Mucosa of gallbladder (tissue), 1 donor: ENCODE measurements at regions not wholly inside any gene's neighbourhood (a gene's known extent, or its start where the extent isn't known, plus 50 kb on each side); places are given as distances from the start of the nearest gene placed in this dataset.
A peak's percentile ranks its signal among the peaks of the same experiment; 100 is the strongest.

Experiments used
- DNase-seq: peaks from one replicate; pipeline ENCODE4 v3.0.0-alpha.2; 2020; ENCODE audit warnings: low spot score
- donor health status: DM: no; HTN: no; CAD: no.

DNA sequence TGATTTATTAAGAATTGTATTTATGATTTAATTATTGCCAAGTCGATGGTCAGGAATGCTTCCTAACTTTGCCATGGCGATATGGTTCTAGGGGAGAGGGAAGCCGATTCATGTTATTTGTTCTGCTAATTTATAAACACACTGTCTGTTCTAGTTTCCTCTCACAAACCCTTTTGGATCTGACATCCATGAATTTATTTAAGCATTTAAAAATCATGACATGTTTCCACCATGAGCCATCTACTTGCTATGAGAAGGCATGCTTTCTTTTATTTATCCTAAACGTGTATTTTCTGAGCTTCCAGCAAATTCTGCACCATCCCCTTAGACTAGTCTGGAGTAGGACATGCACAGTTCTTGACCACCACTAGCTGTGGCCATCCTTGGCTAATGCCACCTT is 136.6 kb upstream of the STC2 start:
- no peak for DNase-seq

DNA sequence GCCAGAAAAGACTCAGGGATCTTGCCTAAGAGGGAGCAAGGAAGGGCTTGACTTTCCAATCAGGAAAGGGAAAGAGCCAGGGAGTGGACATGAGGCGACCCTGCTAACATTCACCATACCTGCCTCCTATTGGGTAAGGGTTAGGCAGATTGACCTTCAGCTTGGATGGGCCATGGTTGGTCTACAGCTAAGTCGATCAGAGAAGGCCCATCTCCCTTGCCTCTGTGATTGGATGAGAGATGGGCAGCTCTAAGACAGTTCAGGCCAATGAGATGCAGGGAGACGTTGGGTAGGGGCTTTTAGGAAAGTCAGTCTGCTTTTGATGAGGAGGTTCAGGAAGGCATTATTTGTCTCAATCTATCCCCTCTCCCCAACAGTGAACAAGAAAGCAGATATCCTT is 135.0 kb upstream of the STC2 start:
- no peak for DNase-seq

DNA sequence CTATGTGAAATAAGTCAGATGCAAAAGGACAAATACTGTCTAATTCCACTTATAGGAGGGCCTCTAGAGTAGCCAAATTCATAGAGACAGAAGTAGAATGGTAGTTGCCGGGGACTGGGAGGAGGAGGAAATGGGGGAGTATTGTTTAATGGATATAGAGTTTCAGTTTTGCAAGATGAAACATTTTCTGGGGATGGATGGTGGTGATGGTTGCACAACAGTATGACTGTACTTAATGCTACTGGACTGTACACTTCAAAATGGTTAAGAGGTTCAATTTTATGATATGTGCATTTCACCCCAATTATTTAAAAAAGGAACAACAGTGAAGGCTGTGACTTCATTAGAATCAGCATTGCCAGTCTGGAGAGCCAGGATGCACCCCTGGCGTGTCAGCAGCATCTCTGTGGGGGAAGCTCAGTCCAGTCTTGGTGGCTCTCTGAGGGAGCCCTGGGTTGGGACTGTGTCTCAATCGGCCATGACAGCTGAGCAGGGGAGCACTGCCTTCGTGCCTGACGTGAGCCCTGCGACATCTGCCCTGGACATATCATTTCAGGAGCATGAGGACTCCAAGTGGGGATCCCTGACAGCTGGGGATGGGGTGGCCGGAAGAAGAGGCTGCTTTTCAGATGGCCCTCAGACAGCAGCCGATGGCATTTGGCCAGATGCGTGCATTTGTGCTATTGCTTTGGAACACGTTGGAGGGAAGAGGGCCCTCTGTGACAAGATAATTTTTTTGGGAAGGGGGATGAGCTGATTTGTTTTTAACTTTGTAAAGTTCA is 130.8 kb upstream of the STC2 start:
- DNase-seq: no peak

DNA sequence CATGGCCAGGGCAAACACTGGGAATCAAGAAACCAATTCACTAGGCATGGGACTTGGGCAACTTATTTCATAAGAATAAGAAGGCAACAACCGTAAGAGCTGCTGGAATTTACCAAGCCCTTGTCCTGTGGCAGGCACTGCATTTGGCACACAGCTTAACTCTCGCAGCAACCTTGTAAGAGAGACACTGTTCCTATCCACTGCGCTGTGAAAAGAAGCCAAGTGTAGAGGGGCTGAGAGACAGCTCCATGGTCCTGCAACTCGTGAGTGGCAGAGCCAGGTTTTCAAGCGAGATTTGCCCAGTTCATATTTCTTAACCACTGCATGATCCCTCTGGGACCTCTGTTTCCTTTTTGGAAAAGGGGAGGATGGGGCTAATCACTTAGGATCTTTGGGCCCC is 129.3 kb upstream of the STC2 start:
- no peak for DNase-seq

DNA sequence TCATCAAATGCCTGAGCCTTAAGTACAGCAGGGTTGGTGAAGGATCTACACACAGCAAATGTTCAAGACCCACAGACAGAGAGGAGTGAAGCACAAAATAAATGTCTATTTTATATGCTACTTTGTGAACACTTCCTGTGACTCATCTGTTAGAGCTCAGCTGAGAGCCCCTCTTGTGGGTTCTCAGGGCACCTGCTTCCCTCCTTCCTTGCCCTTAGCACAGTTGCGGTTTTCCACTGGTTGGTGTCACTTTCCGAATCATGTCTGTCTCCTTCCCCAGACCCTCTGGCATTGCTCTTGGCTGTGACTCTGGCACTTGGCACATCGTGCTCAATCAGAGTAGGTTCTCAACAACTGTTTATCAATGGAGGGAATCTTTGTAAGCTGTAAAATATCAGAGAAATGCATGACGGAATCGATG is 128.5 kb upstream of the STC2 start:
- no peak for DNase-seq

DNA sequence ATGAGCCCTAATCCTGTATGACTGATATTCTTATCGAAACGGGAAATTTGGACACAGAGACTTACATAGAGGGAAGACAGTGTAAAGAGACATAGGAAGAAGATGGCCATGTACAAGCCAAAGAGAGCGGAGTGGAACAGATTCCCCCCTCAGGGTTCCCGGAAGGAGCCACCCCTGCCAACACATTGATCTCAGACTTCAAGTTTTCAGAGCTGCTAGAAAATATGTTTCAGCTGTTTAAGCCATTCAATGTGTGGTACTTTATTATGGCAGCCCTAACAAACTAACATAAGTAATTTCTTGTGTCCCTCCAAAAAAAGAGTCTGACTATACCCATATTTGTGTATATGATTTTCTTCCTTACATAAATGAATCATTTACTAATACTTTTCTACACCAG is 128.0 kb upstream of the STC2 start:
- DNase-seq: no peak

DNA sequence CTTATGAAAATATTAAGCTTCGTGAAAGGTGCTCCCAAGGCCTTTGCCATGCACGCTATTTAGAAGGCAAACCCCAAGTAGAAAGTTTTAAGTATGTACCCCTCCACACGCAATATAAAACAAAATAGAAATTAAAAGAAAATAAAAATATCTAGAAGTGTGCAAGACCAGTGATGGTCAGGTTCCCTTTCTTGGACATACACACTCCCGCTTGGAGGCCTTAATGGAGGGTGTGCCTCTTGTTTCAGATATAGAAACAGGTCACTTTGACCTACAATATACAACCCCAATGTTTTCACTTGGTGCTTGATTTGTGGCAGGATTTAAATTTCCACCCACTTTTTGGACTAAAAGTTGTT is 127.4 kb upstream of the STC2 start:
- no peak for DNase-seq

DNA sequence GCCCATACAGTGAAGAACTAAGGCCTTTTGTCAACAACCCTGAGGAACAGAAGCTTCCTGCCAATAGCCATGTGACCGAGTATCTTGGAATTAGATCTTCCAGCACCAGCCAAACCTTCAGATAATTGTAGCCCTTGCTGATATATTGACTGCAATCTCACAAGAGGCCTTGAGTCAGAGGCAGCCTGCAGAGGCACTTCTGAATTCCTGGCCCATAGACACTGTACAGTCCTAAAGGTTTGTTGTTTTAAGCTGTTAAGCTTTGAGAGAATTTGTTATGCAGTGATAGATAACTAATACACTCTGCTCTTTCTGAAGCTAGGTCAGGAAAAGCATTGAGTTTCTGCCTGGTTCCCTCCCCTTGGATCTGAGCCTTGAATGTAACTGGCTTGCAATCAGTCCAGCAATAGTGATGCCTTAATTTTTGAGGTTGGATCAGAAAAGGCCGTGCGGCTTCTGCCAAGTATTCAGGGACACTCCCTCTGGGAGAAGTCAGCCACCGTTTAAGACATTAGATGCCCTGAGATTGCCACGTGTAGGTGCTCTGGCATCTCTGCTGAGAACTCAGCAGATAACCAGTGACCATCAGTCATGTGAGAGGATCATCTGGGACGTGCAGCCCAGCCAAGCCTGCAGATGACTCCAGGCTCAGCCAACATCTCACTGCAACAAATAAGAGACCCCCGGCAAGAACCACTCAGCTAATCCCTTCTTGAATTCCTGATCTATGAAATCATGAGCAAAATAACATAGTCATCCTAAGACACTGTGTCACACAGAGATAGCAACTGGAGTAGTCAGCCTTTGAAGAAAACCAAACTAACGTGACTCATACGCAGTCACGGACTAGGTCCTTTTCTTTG is 126.8 kb upstream of the STC2 start:
- DNase-seq: peak; percentile 28

DNA sequence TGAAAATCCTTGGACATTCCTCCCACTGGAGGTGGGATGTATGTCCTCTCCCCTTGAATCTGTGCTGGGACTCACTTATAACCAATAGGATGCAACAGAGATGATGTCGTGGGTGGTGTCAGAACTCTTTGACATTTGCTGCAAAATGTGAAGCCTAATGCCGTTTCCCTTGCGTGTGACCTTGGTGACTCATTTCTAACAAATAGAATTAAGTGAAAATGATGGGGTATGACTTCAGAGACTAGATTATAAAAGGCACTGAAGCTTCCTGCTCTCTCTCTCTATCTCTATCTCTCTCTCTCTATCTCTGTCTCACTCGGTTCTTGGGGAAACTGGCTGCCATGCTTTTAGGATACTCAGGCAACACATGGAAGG is 126.1 kb upstream of the STC2 start:
- no peak for DNase-seq

DNA sequence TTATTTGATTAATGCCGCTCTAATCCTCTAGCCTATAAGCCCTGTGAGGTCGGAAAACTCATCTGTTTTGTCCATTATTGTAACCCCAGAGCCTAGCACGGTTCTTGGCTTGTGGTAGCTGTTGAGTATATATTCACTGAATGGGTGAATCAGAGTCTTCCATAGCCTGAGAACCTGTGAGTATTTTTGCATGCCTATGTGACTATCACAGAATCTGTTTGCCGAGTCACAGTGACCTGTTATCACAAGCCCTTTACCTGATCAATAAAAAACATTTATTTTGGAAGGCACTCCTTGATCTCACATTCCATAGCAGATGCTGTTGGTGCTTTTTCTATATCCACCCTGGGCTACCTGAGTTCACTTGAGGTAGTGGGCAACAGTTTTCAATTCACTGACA is 125.0 kb upstream of the STC2 start:
- DNase-seq: no peak

DNA sequence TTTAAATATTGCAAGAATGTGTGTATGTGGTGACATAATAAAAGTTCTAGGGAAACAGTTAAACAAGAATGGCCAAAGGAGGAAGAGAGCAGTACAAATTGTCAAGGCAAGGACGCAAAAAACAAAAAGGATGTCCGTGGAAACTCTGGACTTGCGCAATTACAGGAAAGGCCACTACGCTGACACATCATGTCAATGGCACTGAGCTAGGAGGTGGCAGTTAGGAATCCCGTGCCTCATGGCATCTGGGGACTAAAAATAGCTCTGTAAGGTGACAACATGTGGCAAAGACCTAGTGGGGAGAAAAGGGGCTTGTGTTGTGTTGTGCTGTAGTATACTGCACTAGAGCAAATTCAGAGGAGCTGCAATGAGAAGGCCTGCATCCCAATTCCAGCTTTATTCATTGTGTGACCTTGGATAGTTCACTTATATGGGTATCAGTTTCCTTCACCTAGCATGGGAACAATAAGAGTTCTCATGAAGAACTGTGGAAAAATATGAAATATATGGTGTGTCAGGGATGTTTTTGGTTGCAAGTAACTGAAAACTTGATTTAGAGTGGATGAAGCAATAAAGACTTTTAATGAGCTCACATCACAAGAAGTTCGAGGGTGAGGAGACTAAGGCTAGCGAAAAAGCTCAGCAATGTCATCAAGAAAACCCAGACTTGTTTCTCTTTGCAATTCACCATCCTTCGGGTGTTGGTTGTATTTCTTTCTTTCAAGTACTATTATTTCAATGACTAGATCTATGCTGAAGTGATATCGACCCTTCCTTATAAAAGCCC is 124.1 kb upstream of the STC2 start:
- peak; percentile 20 for DNase-seq

DNA sequence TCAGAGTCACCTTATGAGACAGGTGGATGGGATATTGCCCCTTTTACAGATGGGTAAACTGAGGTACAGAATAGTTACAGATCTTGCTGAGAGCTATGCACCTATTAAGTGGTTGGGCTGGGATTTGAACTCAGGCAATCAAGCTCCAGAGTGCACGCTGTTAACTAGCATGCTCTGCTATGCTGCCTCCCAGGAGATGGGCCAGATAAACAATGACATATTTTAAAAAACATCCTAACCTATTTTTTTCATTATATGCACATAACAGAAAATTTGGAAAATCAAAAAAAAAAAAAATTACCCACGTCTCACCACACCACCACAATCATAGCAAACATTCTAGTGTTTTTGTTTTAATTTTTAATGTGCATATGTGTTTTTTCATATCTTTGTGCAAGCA is 123.4 kb upstream of the STC2 start:
- DNase-seq: no peak

DNA sequence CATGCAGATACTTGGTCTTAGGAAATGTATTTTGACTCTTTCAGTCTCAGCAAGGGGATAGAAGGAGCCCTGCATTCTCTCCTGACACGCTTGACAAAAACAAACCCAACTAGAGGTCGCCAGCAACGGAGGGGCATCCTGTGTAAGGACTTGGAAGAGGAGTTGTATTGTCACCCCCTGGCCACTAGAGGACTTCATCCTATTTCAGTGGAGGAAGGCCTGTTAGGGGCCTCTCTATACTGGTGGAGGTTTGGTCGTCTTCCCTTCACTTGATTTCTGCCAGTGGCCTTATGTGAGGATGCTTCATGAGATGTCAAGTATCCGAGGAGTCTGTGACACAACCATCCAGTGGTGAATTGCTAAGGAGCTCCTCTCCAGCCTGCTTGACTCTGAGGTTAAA is 122.8 kb upstream of the STC2 start:
- no peak for DNase-seq

DNA sequence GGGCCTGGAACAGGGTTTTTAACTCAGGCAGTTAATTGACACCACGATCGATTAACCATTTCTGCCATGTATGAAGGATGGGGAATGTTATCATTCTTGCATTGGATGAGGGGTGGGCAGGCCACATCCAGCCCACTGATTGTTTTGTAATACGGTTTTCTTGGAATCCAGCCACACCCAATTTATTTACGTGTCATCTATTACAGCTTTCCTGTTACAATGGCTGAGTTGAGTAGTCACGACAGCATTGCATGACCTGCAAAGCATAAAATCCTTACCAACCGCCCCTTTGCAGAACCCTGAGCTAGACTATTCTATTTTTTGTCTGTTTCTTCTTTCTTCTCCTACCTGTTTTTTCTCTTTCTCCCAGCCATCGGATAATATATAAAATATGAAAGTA is 122.0 kb upstream of the STC2 start:
- no peak for DNase-seq

DNA sequence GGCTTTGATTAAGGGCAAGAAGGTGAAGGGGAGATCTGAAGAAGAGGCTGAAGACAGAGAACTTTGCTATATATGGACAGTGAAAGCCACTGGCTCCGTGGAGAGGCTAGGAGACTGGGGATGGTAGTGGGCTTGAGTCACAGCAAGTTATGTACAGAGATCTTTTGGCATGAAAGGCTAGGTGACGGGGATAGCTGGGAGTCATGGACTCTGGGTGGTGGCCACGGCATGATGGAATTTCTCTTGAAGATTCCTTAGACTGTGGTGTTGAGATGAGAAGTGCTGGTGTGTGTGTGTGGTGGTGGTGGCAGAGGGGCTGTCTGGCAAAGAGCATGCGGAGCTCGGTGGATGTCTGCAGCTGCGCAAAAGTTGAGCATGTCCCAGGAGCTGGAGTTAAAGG is 120.6 kb upstream of the STC2 start:
- no peak for DNase-seq

DNA sequence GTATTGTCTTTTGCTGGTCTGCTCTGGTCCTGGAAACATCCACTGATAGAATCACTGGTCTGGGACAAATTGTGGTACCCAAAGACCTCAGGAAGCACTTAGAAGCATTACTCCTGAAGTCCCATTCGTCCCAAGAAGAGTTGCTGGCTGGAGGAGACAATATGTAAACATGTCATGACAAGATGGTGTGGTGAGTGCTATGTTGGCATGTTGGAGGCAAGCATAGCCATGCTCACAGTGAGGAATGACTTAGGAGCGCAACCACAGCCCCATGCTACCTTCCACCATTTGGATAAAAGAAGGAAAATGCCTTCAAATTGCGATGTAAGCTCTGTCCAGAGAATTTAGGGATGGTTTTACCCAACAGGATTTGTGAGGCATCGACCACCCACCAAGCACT is 115.8 kb upstream of the STC2 start:
- no peak for DNase-seq

DNA sequence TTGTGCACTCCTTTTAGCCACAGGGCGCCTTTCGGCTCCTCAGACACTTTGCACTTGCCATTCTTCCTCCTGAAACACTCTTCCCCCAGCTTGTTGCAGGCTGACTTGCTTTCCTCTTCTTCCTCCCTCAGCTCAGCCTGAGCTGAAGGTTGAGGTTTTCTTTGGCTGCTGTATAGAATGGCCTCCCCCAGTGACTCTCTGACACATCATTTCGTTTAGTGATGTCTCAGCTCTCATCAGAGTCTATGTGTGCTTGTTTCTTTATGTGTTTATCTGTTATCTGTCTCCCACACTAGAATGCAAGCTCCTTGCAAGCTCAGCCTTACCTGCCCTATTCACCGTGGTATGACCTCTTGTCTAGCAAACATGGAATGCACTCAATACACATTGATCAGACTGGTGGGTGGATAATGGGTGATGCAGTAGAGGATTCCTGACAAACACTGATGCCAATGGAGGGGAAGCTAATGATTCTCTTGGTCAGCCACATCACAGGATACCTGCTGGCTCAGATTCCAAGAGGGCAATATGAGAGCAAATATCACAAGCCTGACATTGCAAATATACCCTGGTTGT is 112.9 kb upstream of the STC2 start:
- DNase-seq: no peak

DNA sequence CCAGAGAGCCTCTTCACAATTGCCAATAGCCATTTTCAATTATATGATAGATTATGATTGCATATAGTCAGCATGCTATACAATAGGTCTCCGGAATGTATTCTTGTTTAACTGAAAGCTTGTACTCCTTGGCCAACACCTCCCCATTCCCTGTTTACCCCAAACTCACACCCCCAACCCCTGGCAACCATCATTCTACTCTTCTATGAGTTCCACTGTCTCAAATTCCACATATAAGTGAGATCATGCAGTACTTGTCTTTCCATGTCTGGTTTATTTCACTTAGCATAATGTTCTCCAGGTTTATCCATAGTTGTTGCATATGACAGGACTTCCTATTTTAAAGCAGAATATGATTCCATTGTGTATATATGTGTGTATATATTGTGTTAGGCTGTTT is 110.7 kb upstream of the STC2 start:
- DNase-seq: no peak

DNA sequence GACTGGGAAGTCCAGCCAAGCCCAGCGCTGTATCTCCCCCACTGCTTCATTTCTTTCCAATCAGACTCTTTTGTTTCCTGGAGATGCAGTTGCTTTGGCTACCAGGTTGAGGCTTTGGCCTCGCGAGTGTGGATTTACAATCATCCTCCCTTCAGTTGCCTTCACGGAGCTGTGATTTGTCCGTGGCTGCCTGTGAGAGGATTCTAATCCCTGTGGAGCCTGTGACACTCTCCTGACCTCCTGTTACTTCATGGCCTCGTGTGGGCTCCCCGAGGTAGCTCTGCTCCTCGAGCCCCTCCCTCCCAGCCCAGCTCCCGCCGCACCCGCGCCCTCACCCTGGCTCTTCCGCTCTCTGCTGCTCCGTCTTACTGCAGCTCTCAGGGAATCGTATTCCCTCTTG is 107.2 kb upstream of the STC2 start:
- no peak for DNase-seq

DNA sequence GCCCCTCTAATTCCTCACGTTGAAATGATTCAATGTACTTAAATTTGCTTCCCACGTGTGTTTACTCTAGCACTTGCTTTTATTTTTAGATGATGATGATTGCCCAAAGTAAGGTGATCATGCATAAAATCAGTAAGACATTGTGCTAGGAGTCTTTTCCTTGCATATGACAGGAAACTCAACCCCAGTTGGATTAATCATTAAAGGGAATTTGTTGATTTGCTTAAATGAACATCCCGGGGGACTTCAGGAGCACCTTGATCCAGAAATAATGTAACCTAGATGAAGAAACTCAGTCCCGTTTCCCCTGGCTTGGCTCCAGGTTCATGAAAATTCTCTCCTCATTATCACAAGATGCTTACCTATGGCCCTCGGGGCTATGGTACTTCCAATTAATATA is 106.1 kb upstream of the STC2 start:
- no peak for DNase-seq

DNA sequence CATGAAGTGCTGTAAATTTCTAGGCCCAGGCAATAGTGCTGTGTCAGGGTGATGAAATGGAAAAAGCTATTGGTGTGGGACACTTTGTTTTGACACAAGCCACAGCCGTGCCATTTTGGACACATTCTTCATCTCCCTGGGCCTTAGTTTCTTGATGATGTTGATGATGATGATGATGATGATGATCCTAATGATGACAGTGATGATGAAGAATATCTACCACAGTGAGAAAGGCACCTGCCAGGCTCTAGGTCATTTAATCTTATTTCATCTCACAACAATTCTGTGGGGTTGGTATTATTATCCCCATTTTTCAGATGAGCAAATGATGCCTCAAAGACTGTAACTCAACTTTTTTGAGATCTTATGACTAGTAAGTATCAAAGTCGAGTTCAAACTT is 102.2 kb upstream of the STC2 start:
- no peak for DNase-seq

DNA sequence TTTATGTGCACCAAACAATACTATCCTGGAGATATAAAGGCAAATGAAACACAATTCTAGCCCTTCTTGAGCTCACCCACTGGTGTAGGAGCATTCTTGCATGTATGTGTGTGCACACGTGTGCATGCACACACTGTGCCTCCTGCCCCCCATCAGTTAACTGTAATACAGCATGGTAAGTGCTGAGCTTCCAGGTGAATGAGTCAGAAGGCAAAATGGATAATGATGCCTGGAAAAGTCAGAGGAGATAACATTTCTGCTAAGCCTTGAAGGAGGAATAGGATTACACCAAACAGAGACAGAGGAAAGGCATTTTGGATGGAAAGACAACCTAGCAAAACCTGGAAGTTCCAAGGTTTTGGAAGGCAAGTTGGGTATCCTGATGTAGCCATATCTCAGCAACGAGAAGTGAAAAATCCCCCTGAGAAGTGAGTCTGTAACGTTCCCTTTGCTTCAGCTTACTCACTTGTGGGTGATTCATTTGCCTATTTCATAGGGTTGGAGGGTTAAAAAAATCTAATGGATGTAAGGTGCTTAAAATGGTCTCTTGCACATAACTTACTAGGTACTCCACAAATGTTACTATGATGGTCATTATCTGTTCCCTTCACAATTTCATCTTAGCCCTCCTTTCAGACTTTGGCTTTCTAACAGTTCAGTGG is 101.4 kb upstream of the STC2 start:
- no peak for DNase-seq
